Loucy (cell line): ENCODE measurements at regions not wholly inside any gene's neighbourhood (a gene's known extent, or its start where the extent isn't known, plus 50 kb on each side); places are given as distances from the start of the nearest gene placed in this dataset.

ENCODE experiments used
- H2AFZ ChIP-seq: fragments of 200-600 bp; sonication (generic); 2 replicates; pipeline ENCODE4 v1.6.0; 2016; ENCODE audit warnings: antibody characterized with exemption, mild to moderate bottlenecking, low read length, moderate library complexity
- H3F3A ChIP-seq: fragments of 200-600 bp; 2 replicates; pipeline ENCODE4 v1.6.0; 2016; ENCODE audit warnings: antibody characterized with exemption, low read depth, mild to moderate bottlenecking
- H3K27me3 ChIP-seq: fragments of 200-600 bp; sonication (generic); 2 replicates; pipeline ENCODE4 v1.6.1; 2014; ENCODE audit warnings: low read length, mild to moderate bottlenecking; ENCODE audit not compliant: insufficient read depth, poor library complexity, severe bottlenecking
- H3K36me3 ChIP-seq: fragments of 200-600 bp; sonication (generic); 2 replicates; pipeline ENCODE4 v1.6.1; 2016; ENCODE audit warnings: low read length; ENCODE audit not compliant: insufficient read depth
- H3K4me1 ChIP-seq: fragments of 200-600 bp; sonication (generic); 2 replicates; pipeline ENCODE4 v1.5.1; 2014; ENCODE audit warnings: low read length, mild to moderate bottlenecking; ENCODE audit not compliant: insufficient read depth, poor library complexity, severe bottlenecking
- H3K4me2 ChIP-seq: fragments of 200-600 bp; sonication (generic); 2 replicates; pipeline ENCODE4 v1.6.0; 2014; ENCODE audit warnings: antibody characterized with exemption, low read length, low read depth, mild to moderate bottlenecking; ENCODE audit not compliant: poor library complexity, severe bottlenecking
- H3K4me3 ChIP-seq: fragments of 200-600 bp; sonication (generic); 2 replicates; pipeline ENCODE4 v1.5.1; 2014; ENCODE audit warnings: low read length, mild to moderate bottlenecking, mixed read lengths; ENCODE audit not compliant: poor library complexity, severe bottlenecking
- H3K79me2 ChIP-seq: fragments of 200-600 bp; sonication (generic); 2 replicates; pipeline ENCODE4 v1.6.1; 2014; ENCODE audit warnings: low read length; ENCODE audit not compliant: insufficient read depth
- H3K9ac ChIP-seq: fragments of 200-600 bp; sonication (generic); 2 replicates; pipeline ENCODE4 v1.6.0; 2014; ENCODE audit warnings: mild to moderate bottlenecking, low read depth, low read length, moderate library complexity; ENCODE audit not compliant: poor library complexity, severe bottlenecking
- H3K9me2 ChIP-seq: fragments of 200-600 bp; sonication (generic); replicated peaks from 2 replicates; pipeline ENCODE4 v1.6.1; 2016; ENCODE audit warnings: low read depth, low read length, mixed read lengths
- H3K9me3 ChIP-seq: fragments of 200-600 bp; sonication (generic); 2 replicates; pipeline ENCODE4 v1.6.1; 2014; ENCODE audit warnings: mild to moderate bottlenecking, antibody characterized with exemption, low read length, low read depth; ENCODE audit not compliant: insufficient read depth
- H4K20me1 ChIP-seq: fragments of 200-600 bp; sonication (generic); 2 replicates; pipeline ENCODE4 v1.6.0; 2014; ENCODE audit warnings: antibody characterized with exemption, low read length, mild to moderate bottlenecking; ENCODE audit not compliant: insufficient read depth, poor library complexity, severe bottlenecking
- CTCF ChIP-seq: fragments of 200-600 bp; sonication (generic); conservative IDR thresholded peaks from 2 replicates; pipeline ENCODE4 v1.5.1; 2014; ENCODE audit warnings: mild to moderate bottlenecking, antibody characterized with exemption, low read length
- EZH2phosphoT487 ChIP-seq: fragments of 200-600 bp; IDR thresholded peaks from 2 replicates; pipeline ENCODE4 v1.6.1; 2018; ENCODE audit warnings: antibody characterized with exemption, mild to moderate bottlenecking, moderate library complexity, borderline replicate concordance

- Histone ChIP-seq H3K9me3 (no peaks in the 10 kb centered on the region), H3K4me2 (no peak overlapping the region), H3K9me2 (no peaks in the 10 kb centered on the region), H3K79me2 (no peaks in the 10 kb centered on the region), H2AFZ (no peak overlapping the region), H3F3A (no peaks in the 10 kb centered on the region), H3K4me3 (no peak overlapping the region), H3K9ac (no peak overlapping the region), H3K36me3 (no peaks in the 10 kb centered on the region), H3K27me3 (no peaks in the 10 kb centered on the region), H3K4me1 (peaks cover 8% of the 10 kb centered on the region), H4K20me1 (no peaks in the 10 kb centered on the region)
- TF ChIP-seq EZH2phosphoT487, result no peak
- no peak for TF ChIP-seq CTCF
Observed at GRCh38 chr11:95559899-95560298, 229.7 kb downstream of the FAM76B start.

- H4K20me1 ChIP-seq, result no peaks in the 10 kb centered on the region
- H3K9ac ChIP-seq, result no peak overlapping the region
- no peak overlapping the region for H3K4me3 ChIP-seq
- H2AFZ ChIP-seq, result no peak overlapping the region
- no peaks in the 10 kb centered on the region for H3K27me3 ChIP-seq
- H3K9me3 ChIP-seq, result no peaks in the 10 kb centered on the region
- no peak overlapping the region for H3K4me2 ChIP-seq
- H3K4me1 ChIP-seq, result peaks cover 6% of the 10 kb centered on the region
- no peaks in the 10 kb centered on the region for H3K9me2 ChIP-seq
- no peaks in the 10 kb centered on the region for H3F3A ChIP-seq
- H3K79me2 ChIP-seq, result no peaks in the 10 kb centered on the region
- no peak for TF ChIP-seq EZH2phosphoT487
- no peaks in the 10 kb centered on the region for H3K36me3 ChIP-seq
Observed at GRCh38 chr11:95557376-95557775, 232.2 kb downstream of the FAM76B start.

GRCh38 chr11:95556342-95557163, 233.0 kb downstream of the FAM76B start:
- TF ChIP-seq EZH2phosphoT487 (no peak), CTCF (no peak)
- H3K4me3 ChIP-seq, result no peak overlapping the region
- H3K9me2 ChIP-seq, result no peaks in the 10 kb centered on the region
- H2AFZ ChIP-seq, result no peak overlapping the region
- H3K4me1 ChIP-seq, result peaks cover 6% of the 10 kb centered on the region
- no peaks in the 10 kb centered on the region for H3K79me2 ChIP-seq
- H3K36me3 ChIP-seq, result no peaks in the 10 kb centered on the region
- H3K27me3 ChIP-seq, result no peaks in the 10 kb centered on the region
- no peak overlapping the region for H3K4me2 ChIP-seq
- H3F3A ChIP-seq, result no peaks in the 10 kb centered on the region
- H3K9me3 ChIP-seq, result no peaks in the 10 kb centered on the region
- H4K20me1 ChIP-seq, result no peaks in the 10 kb centered on the region
- H3K9ac ChIP-seq, result no peak overlapping the region

- no peak overlapping the region for H3K4me2 ChIP-seq
- H3K36me3 ChIP-seq, result no peaks in the 10 kb centered on the region
- TF ChIP-seq CTCF, result no peak
- no peak for TF ChIP-seq EZH2phosphoT487
- no peaks in the 10 kb centered on the region for H3K79me2 ChIP-seq
- H3K27me3 ChIP-seq, result no peaks in the 10 kb centered on the region
- no peaks in the 10 kb centered on the region for H3K9me2 ChIP-seq
- no peaks in the 10 kb centered on the region for H4K20me1 ChIP-seq
- no peak overlapping the region for H2AFZ ChIP-seq
- no peaks in the 10 kb centered on the region for H3F3A ChIP-seq
- no peak overlapping the region for H3K9ac ChIP-seq
- H3K9me3 ChIP-seq, result no peaks in the 10 kb centered on the region
- peaks cover 6% of the 10 kb centered on the region for H3K4me1 ChIP-seq
- H3K4me3 ChIP-seq, result no peak overlapping the region
Observed at GRCh38 chr11:95556011-95556341, 233.6 kb downstream of the FAM76B start.
